Mesenchymal stem cell (in vitro differentiated cells and primary cell): ENCODE measurements at regions not wholly inside any gene's neighbourhood (a gene's known extent, or its start where the extent isn't known, plus 50 kb on each side); places are given as distances from the start of the nearest gene placed in this dataset.

ENCODE experiments used
- DNase-seq: peaks from one replicate; pipeline ENCODE4 v3.0.0-alpha.2; 2013
- H2AFZ ChIP-seq: one replicate; pipeline ENCODE4 v1.6.1; 2013; ENCODE audit warnings: low read depth, mild to moderate bottlenecking, control low read depth, inconsistent platforms, low read length, moderate library complexity
- H2AK5ac ChIP-seq: 2 replicates; pipeline ENCODE4 v1.6.1; 2013; ENCODE audit warnings: low read length, moderate library complexity, mild to moderate bottlenecking, inconsistent platforms; ENCODE audit not compliant: severe bottlenecking
- H2BK120ac ChIP-seq: one replicate; pipeline ENCODE4 v1.6.1; 2013; ENCODE audit warnings: low read depth, mild to moderate bottlenecking, inconsistent platforms, low read length, moderate library complexity
- H2BK12ac ChIP-seq, 2 experiments: one replicate each; pipeline ENCODE4 v1.6.1; 2013; ENCODE audit warnings: inconsistent platforms in 2 of 2, low read length in 2 of 2, mild to moderate bottlenecking in 2 of 2, moderate library complexity in 2 of 2, control low read depth in 1 of 2
- H2BK15ac ChIP-seq: one replicate; pipeline ENCODE4 v1.6.1; 2013; ENCODE audit warnings: mild to moderate bottlenecking, low read depth, inconsistent platforms; ENCODE audit not compliant: poor library complexity, severe bottlenecking
- H2BK5ac ChIP-seq: 2 replicates; pipeline ENCODE4 v1.6.1; 2013; ENCODE audit warnings: low read depth, mild to moderate bottlenecking, low read length, control low read depth, inconsistent platforms; ENCODE audit not compliant: poor library complexity, severe bottlenecking
- H3K14ac ChIP-seq, 2 experiments: one replicate each; pipeline ENCODE4 v1.6.1; 2013; ENCODE audit warnings: inconsistent platforms in 2 of 2, low read length in 2 of 2, control low read depth in 1 of 2, mild to moderate bottlenecking in 1 of 2, moderate library complexity in 1 of 2
- H3K18ac ChIP-seq, 2 experiments: one replicate each; pipeline ENCODE4 v1.6.1; 2013; ENCODE audit warnings: inconsistent platforms in 2 of 2, low read length in 2 of 2, control low read depth in 1 of 2, low read depth in 1 of 2, mild to moderate bottlenecking in 1 of 2
- H3K23ac ChIP-seq, 2 experiments: one replicate each; pipeline ENCODE4 v1.6.1; 2013; ENCODE audit warnings: inconsistent platforms in 2 of 2, low read length in 2 of 2, mild to moderate bottlenecking in 2 of 2, moderate library complexity in 2 of 2, control low read depth in 1 of 2
- H3K27ac ChIP-seq: 2 replicates; pipeline ENCODE4 v1.5.1; 2013; ENCODE audit warnings: mild to moderate bottlenecking, moderate library complexity, low read length, control low read depth, inconsistent platforms; ENCODE audit not compliant: poor library complexity, severe bottlenecking
- H3K27me3 ChIP-seq, 2 experiments: 2 replicates each; pipeline versions ENCODE4 v1.6.1 to v1.7.0; 2013; ENCODE audit warnings: low read length in 2 of 2, mild to moderate bottlenecking in 2 of 2, moderate library complexity in 2 of 2, control low read depth in 1 of 2, inconsistent platforms in 1 of 2; ENCODE audit not compliant: control insufficient read depth in 1 of 2, insufficient read depth in 1 of 2
- H3K36me3 ChIP-seq, 2 experiments: 2 replicates each; pipeline versions ENCODE4 v1.6.1 to v1.7.0; 2013; ENCODE audit warnings: low read length in 2 of 2, control low read depth in 1 of 2, inconsistent platforms in 1 of 2, low read depth in 1 of 2, mild to moderate bottlenecking in 1 of 2; ENCODE audit not compliant: insufficient read depth in 2 of 2, control insufficient read depth in 1 of 2
- H3K4ac ChIP-seq, 2 experiments: one replicate each; pipeline ENCODE4 v1.6.1; 2013; ENCODE audit warnings: inconsistent platforms in 2 of 2, low read length in 2 of 2, mild to moderate bottlenecking in 2 of 2, moderate library complexity in 2 of 2, control low read depth in 1 of 2, low read depth in 1 of 2
- H3K4me1 ChIP-seq: 2 replicates; pipeline ENCODE4 v1.6.1; 2013; ENCODE audit warnings: low read depth, low read length, control low read depth; ENCODE audit not compliant: control insufficient read depth, insufficient read depth
- H3K4me2 ChIP-seq: 2 replicates; pipeline ENCODE4 v1.6.1; 2013; ENCODE audit warnings: low read length, mild to moderate bottlenecking, inconsistent platforms; ENCODE audit not compliant: poor library complexity, severe bottlenecking
- H3K4me3 ChIP-seq, 2 experiments: 2 replicates each; pipeline versions ENCODE4 v1.5.1 to v1.7.0; 2013; ENCODE audit warnings: low read length in 2 of 2, mild to moderate bottlenecking in 2 of 2, control low read depth in 1 of 2, low read depth in 1 of 2; ENCODE audit not compliant: insufficient read depth in 1 of 2
- H3K79me1 ChIP-seq: replicated peaks from 2 replicates; pipeline ENCODE4 v1.6.1; 2013; ENCODE audit warnings: mild to moderate bottlenecking, control low read depth, low read length, inconsistent platforms; ENCODE audit not compliant: poor library complexity, severe bottlenecking
- H3K9ac ChIP-seq: 2 replicates; pipeline ENCODE4 v1.7.0; 2013; ENCODE audit warnings: mild to moderate bottlenecking, low read length, moderate library complexity
- H3K9me3 ChIP-seq: 2 replicates; pipeline ENCODE4 v1.7.0; 2013; ENCODE audit warnings: mild to moderate bottlenecking, low read length; ENCODE audit not compliant: control insufficient read depth
- H4K8ac ChIP-seq: one replicate; pipeline ENCODE4 v1.6.1; 2013; ENCODE audit warnings: inconsistent platforms, mild to moderate bottlenecking, low read length, moderate library complexity
- H4K91ac ChIP-seq: one replicate; pipeline ENCODE4 v1.6.1; 2013; ENCODE audit warnings: mild to moderate bottlenecking, low read length, inconsistent platforms
- WGBS: methylation state at CpG from one replicate; pipeline ENCODE4 v1.1.7; 2013; ENCODE audit warnings: mixed read lengths; 5-methylcytosine and 5-hydroxymethylcytosine counted together

DNA sequence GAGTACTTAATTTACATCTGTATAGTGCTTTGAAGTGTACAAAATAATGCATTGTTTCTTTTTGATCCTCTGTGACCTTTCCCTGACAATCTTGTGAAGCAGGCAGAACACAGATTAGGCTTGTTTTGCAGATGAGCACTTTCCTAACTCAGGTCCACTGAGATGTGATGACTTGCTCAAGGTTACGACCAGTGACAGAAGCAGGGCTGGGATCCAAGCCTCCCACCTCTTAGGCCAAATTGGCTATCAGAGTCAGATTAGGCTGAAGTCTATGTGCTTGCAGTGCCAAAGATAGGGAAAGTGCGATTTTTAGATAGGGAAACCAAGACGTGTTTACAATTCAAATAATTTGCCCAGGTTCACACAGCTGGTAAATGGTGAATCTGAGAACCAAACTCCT, 147.3 kb downstream of the OMA1 start:
- Histone ChIP-seq H3K36me3 (no peaks in the 10 kb centered on the region), H4K91ac (no peak overlapping the region), H2BK12ac (peak overlapping the region in 1 of 2 experiments; percentile 15), H2AK5ac (no peak overlapping the region), H3K4me3 (no peak overlapping the region), H3K9ac (no peak overlapping the region), H3K14ac (no peak overlapping the region), H3K79me1 (no peaks in the 10 kb centered on the region), H3K23ac (no peak overlapping the region), H2BK5ac (no peak overlapping the region), H3K9me3 (no peaks in the 10 kb centered on the region), H3K18ac (no peak overlapping the region), H3K27me3 (no peaks in the 10 kb centered on the region), H3K4ac (peak overlapping the region in 1 of 2 experiments; percentile 26), H3K4me2 (no peak overlapping the region), H2AFZ (no peak overlapping the region), H2BK15ac (no peak overlapping the region), H3K27ac (no peak overlapping the region), H2BK120ac (no peak overlapping the region), H4K8ac (no peak overlapping the region), H3K4me1 (peaks cover 11% of the 10 kb centered on the region)
- 83% methylated on average over 3 of the region's 3 CpGs for WGBS
- no peak for DNase-seq

DNA sequence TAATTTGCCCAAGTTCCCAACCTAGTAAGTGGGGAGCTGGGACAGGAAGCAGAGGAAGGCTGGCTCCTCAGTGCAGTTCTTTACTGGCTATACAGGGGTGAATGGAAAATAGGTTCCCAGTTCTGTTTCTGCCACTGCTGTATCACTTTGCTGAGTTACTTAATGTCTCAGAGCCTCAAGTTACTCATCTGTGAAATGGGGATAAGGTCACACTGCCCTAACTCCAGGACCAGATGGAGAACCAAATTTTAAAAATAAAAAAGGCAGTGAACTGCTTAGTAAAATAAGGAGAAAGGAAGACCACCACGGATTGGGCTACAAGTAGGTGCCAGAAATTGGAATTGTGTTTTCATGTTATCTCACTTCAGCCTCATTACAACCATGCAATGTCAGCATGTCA, 147.8 kb downstream of the OMA1 start:
- Histone ChIP-seq H2AFZ (no peak overlapping the region), H3K4me2 (no peak overlapping the region), H3K23ac (no peak overlapping the region), H3K14ac (no peak overlapping the region), H2BK5ac (no peak overlapping the region), H2BK12ac (no peak overlapping the region), H3K27ac (no peak overlapping the region), H2BK15ac (no peak overlapping the region), H3K4me3 (no peak overlapping the region), H3K36me3 (no peaks in the 10 kb centered on the region), H4K8ac (no peak overlapping the region), H2BK120ac (no peak overlapping the region), H3K4ac (no peak overlapping the region), H2AK5ac (no peak overlapping the region), H4K91ac (no peak overlapping the region), H3K4me1 (peaks cover 11% of the 10 kb centered on the region), H3K18ac (no peak overlapping the region), H3K9ac (no peak overlapping the region), H3K79me1 (no peaks in the 10 kb centered on the region), H3K9me3 (no peaks in the 10 kb centered on the region), H3K27me3 (no peaks in the 10 kb centered on the region)
- WGBS = no CpG with 5 or more reads among the region's 1 CpG
- no peak for DNase-seq

DNA sequence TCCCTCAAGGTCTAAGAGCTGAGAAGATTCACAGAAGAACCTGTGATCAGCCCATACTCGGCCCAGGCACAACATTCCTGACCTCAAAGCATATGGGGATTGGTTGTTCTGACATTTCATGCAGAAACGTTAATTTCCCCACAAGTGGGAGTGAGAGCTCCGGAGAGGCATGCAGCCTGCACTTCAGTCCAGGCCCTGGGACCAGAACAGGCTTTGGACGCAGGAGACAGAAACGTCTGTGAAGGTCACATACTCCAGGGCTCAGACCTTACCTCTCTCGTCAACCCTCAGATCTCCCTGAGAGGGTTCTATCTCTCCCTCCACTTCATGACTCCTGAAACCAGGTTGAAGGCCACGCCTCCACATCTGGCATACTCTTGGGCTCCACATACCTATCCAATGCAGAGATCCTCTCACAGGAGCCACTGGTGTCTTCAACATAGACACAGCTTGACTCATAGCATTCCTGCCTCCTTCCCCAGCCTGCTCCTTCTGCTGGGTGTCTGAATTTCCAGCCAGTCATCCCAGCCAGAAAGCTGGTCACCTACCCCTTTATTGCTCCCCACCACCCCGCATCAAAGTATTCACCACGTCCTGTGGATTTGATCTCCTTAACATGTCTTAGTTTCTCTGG, 149.2 kb downstream of the OMA1 start:
- DNase-seq = peak; percentile 66
- Histone ChIP-seq H3K4me1 (peaks cover 11% of the 10 kb centered on the region), H3K9me3 (no peaks in the 10 kb centered on the region), H2BK12ac (peak overlapping the region; percentile 6 to 27), H3K4ac (no peak overlapping the region), H3K14ac (no peak overlapping the region), H3K79me1 (no peaks in the 10 kb centered on the region), H2BK120ac (no peak overlapping the region), H3K9ac (no peak overlapping the region), H3K23ac (no peak overlapping the region), H3K27me3 (no peaks in the 10 kb centered on the region), H2AFZ (no peak overlapping the region), H4K91ac (no peak overlapping the region), H3K4me3 (no peak overlapping the region), H3K27ac (no peak overlapping the region), H3K36me3 (no peaks in the 10 kb centered on the region), H3K18ac (no peak overlapping the region), H2BK15ac (no peak overlapping the region), H3K4me2 (no peak overlapping the region), H2BK5ac (no peak overlapping the region), H4K8ac (peak overlapping the region; percentile 0), H2AK5ac (peak overlapping the region; percentile 61)
- WGBS = 65% methylated on average over 8 of the region's 9 CpGs

DNA sequence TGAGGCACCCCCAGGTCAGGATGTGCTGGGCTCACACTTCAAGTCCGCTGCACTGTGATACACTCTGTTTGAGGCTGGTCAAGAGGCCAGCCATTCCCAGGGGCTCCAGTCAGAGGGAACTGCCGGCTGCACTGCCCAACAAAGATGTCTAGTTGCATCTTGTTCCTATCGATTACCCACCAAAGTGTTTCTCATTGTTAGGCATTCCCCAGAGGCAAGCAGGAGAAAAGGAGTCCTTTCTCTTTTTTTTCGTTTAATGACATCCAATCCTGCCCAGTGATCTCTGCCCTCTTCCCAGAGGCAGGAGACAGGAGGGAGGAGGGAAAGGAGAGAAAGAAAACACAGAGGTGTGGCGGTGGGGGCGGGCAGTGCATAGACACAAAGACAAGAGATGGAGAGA, 150.4 kb downstream of the OMA1 start:
- Histone ChIP-seq H2BK15ac (no peak overlapping the region), H3K4me2 (no peak overlapping the region), H3K4ac (peak overlapping the region; percentile 9 to 95), H3K4me3 (no peak overlapping the region), H4K91ac (peak overlapping the region; percentile 36), H3K27me3 (no peaks in the 10 kb centered on the region), H3K14ac (peak overlapping the region in 1 of 2 experiments; percentile 37), H2BK5ac (peak overlapping the region; percentile 89), H3K9me3 (no peaks in the 10 kb centered on the region), H3K9ac (no peak overlapping the region), H2BK120ac (peak overlapping the region; percentile 66), H3K4me1 (peaks cover 11% of the 10 kb centered on the region), H3K18ac (peak overlapping the region; percentile 85 to 94), H4K8ac (peak overlapping the region; percentile 83), H2AFZ (peak overlapping the region; percentile 73), H3K79me1 (no peaks in the 10 kb centered on the region), H2AK5ac (peak overlapping the region; percentile 93), H3K23ac (no peak overlapping the region), H3K36me3 (no peaks in the 10 kb centered on the region), H2BK12ac (peak overlapping the region; percentile 60 to 93), H3K27ac (peak overlapping the region; percentile 95)
- WGBS = 53% methylated on average over 5 of the region's 6 CpGs
- no peak for DNase-seq
